A549 (cell line): ENCODE measurements at regions not wholly inside any gene's neighbourhood (a gene's known extent, or its start where the extent isn't known, plus 50 kb on each side); places are given as distances from the start of the nearest gene placed in this dataset.

Experiments used
- ATAC-seq, 2 experiments: fragments of 200-7000 bp in 1 of 2; fragments of >200 bp in 1 of 2; cut with Nextera tagmentation in 1 of 2; cut with Tn5 transposase in 1 of 2; 3 replicates each; pipeline versions ENCODE4 v1.8.0 to v1.9.1; 2018 to 2020; ENCODE audit warnings: mild to moderate bottlenecking in 1 of 2, moderate library complexity in 1 of 2
- CTCF ChIA-PET: fragments of 300-600 bp; sonication (Branson Sonifier 250); formaldehyde crosslinking; extraction: SDS; loops from one replicate; lab custom pipeline; 2021; ENCODE audit warnings: antibody characterized with exemption, inconsistent platforms; lab: Yijun Ruan, JAX
- POLR2A ChIA-PET: fragments of 350-600 bp; formaldehyde crosslinking; extraction: SDS; loops from one replicate; lab custom pipeline; 2021; ENCODE audit warnings: antibody characterized with exemption, inconsistent platforms; lab: Yijun Ruan, JAX
- DNase-seq, 2 experiments: peaks; one replicate each; pipeline versions ENCODE4 v3.0.0 to v3.0.0-alpha.2; 2011 to 2016; ENCODE audit warnings: low read depth in 1 of 2, low spot score in 1 of 2
- FAIRE-seq: peaks from 2 replicates; lab custom pipeline; 2011; peaks lifted over from hg19 to GRCh38; lab: Jason Lieb, UNC
- H3K27ac ChIP-seq, 2 experiments: fragments of >200 bp; sonication (Bioruptor Twin); formaldehyde crosslinking; 3 replicates each; pipeline ENCODE4 v1.5.1; 2016 to 2017
- H3K4me1 ChIP-seq: fragments of >200 bp; sonication (Bioruptor Twin); formaldehyde crosslinking; 3 replicates; pipeline ENCODE4 v1.6.1; 2016
- H3K4me2 ChIP-seq: fragments of >200 bp; sonication (Bioruptor Twin); formaldehyde crosslinking; 3 replicates; pipeline ENCODE4 v1.6.1; 2016
- H3K4me3 ChIP-seq: fragments of >200 bp; sonication (Bioruptor Twin); formaldehyde crosslinking; 3 replicates; pipeline ENCODE4 v1.5.1; 2016
- H3K9me3 ChIP-seq: fragments of >200 bp; sonication (Bioruptor Twin); formaldehyde crosslinking; 3 replicates; pipeline ENCODE4 v1.6.1; 2016
- BCL3 ChIP-seq: fragments of >200 bp; sonication (Bioruptor Twin); formaldehyde crosslinking; IDR thresholded peaks from 3 replicates; pipeline ENCODE4 v1.6.1; 2016
- CEBPB ChIP-seq, 2 experiments: fragments of >200 bp in 1 of 2; sonication (Bioruptor Twin) in 1 of 2; formaldehyde crosslinking in 1 of 2; IDR thresholded peaks; 2 replicates each; pipeline ENCODE4 v1.6.1; 2012 to 2016
- EHMT2 ChIP-seq: fragments of 200-600 bp; sonication (generic); IDR thresholded peaks from 2 replicates; pipeline ENCODE4 v1.6.1; 2016; ENCODE audit warnings: antibody characterized with exemption, low read depth, mild to moderate bottlenecking, moderate library complexity
- EP300 ChIP-seq, 2 experiments: fragments of >200 bp; sonication (Bioruptor Twin); formaldehyde crosslinking; IDR thresholded peaks; 2 replicates in 1 of 2; 3 replicates in 1 of 2; pipeline ENCODE4 v1.6.1; 2016 to 2017
- FOSL2 ChIP-seq, 2 experiments: fragments of 450-650 bp in 1 of 2; fragments of >200 bp in 1 of 2; sonication (Bioruptor Twin) in 1 of 2; formaldehyde crosslinking; IDR thresholded peaks; 2 replicates each; pipeline versions ENCODE4 v1.5.0 to v1.6.1; 2016 to 2020; ENCODE audit warnings: mild to moderate bottlenecking in 1 of 2, moderate library complexity in 1 of 2
- HDAC2 ChIP-seq: fragments of 200-600 bp; sonication (generic); IDR thresholded peaks from 2 replicates; pipeline ENCODE4 v1.6.1; 2016
- HES2 ChIP-seq: fragments of >200 bp; sonication (Bioruptor Twin); formaldehyde crosslinking; IDR thresholded peaks from 2 replicates; pipeline ENCODE4 v1.6.1; 2016
- HMGXB4 ChIP-seq: fragments of 250-450 bp; sonication (Bioruptor Pico); IDR thresholded peaks from 2 replicates; pipeline ENCODE4 v1.5.0; 2021; ENCODE audit warnings: mild to moderate bottlenecking, moderate library complexity, borderline replicate concordance
- HOXA7 ChIP-seq: fragments of 250-450 bp; sonication (Bioruptor Pico); IDR thresholded peaks from 2 replicates; pipeline ENCODE4 v1.5.0; 2020; ENCODE audit warnings: mild to moderate bottlenecking, moderate library complexity
- HOXB5 ChIP-seq: fragments of 250-450 bp; sonication (Bioruptor Pico); IDR thresholded peaks from 2 replicates; pipeline ENCODE4 v1.5.0; 2020; ENCODE audit warnings: mild to moderate bottlenecking, moderate library complexity
- KDM1A ChIP-seq: fragments of 200-600 bp; sonication (generic); IDR thresholded peaks from 2 replicates; pipeline ENCODE4 v1.6.1; 2016; ENCODE audit warnings: low read depth, mild to moderate bottlenecking
- NR3C1 ChIP-seq: fragments of >200 bp; sonication (Bioruptor Twin); formaldehyde crosslinking; IDR thresholded peaks from 3 replicates; pipeline ENCODE4 v1.6.1; 2017
- PBX3 ChIP-seq: IDR thresholded peaks from 2 replicates; pipeline ENCODE4 v1.6.1; 2012
- POLR2AphosphoS2 ChIP-seq: conservative IDR thresholded peaks from 2 replicates; pipeline ENCODE4 v1.6.1; 2012; ENCODE audit warnings: low read length, improper control_type of control experiment, inconsistent platforms
- RAD21 ChIP-seq, 2 experiments: fragments of >200 bp in 1 of 2; sonication (Bioruptor Twin) in 1 of 2; formaldehyde crosslinking in 1 of 2; IDR thresholded peaks in 1 of 2; conservative IDR thresholded peaks in 1 of 2; 2 replicates in 1 of 2; 3 replicates in 1 of 2; pipeline ENCODE4 v1.6.1; 2012 to 2018; ENCODE audit warnings: inconsistent platforms in 1 of 2
- RARB ChIP-seq: fragments of 250-450 bp; sonication (Bioruptor Pico); IDR thresholded peaks from 2 replicates; pipeline ENCODE4 v1.8.0; 2021; ENCODE audit warnings: mild to moderate bottlenecking, moderate library complexity
- REST ChIP-seq: fragments of 200-600 bp; sonication (generic); IDR thresholded peaks from 2 replicates; pipeline ENCODE4 v1.6.1; 2016; ENCODE audit warnings: antibody characterized with exemption, mild to moderate bottlenecking, moderate library complexity
- SREBF2 ChIP-seq: fragments of 450-650 bp; IDR thresholded peaks from 2 replicates; pipeline ENCODE4 v1.6.1; 2014; ENCODE audit warnings: mild to moderate bottlenecking, moderate library complexity
- USF2 ChIP-seq: fragments of 450-650 bp; IDR thresholded peaks from 2 replicates; pipeline ENCODE4 v1.6.1; 2014; ENCODE audit warnings: antibody characterized with exemption
- ZNF302 ChIP-seq: fragments of 250-450 bp; sonication (Bioruptor Pico); IDR thresholded peaks from 2 replicates; pipeline ENCODE4 v1.9.0; 2021; ENCODE audit warnings: inconsistent platforms, mild to moderate bottlenecking, moderate library complexity
- WGBS: methylation state at CpG from one replicate; pipeline ENCODE4 v1.1.6; 2017; ENCODE audit errors: missing lambda C conversion rate; 5-methylcytosine and 5-hydroxymethylcytosine counted together

GRCh38 chr1:22325531-22326371, 125.9 kb upstream of the ZBTB40 start:
- DNase-seq (no peak), ATAC-seq (no peak), FAIRE-seq (no peak)
- CTCF ChIA-PET, result no interaction called here
- Histone ChIP-seq H3K4me3 (no peak overlapping the region), H3K9me3 (no peaks in the 10 kb centered on the region), H3K27ac (no peak overlapping the region), H3K4me2 (no peak overlapping the region), H3K4me1 (no peaks in the 10 kb centered on the region)
- POLR2A ChIA-PET, result no interaction called here
- WGBS, result 69% methylated on average over 4 of the region's 10 CpGs
- TF ChIP-seq RARB (CRISPR knock-in tag), result no peak
- no peak for TF ChIP-seq HDAC2
- no peak for TF ChIP-seq CEBPB (IDR thresholded peaks at IDR 0.05)

GRCh38 chr1:22326372-22326915, 125.2 kb upstream of the ZBTB40 start:
- DNase-seq (no peak), ATAC-seq (no peak), FAIRE-seq (no peak)
- ChIA-PET CTCF (no interaction called here), POLR2A (no interaction called here)
- TF ChIP-seq EHMT2 (no peak), HDAC2 (no peak), RAD21 (conservative IDR thresholded peaks at IDR 0.05 in 1 of 2, IDR thresholded peaks at IDR 0.05 in 1 of 2) (no peak), USF2 (no peak), HOXA7 (CRISPR knock-in tag) (no peak), FOSL2 (IDR thresholded peaks at IDR 0.05) (no peak), FOSL2 (CRISPR knock-in tag; IDR thresholded peaks at IDR 0.05) (no peak), HES2 (no peak), PBX3 (no peak), SREBF2 (no peak), ZNF302 (CRISPR knock-in tag) (no peak), HOXB5 (CRISPR knock-in tag) (no peak), KDM1A (no peak), EP300 (IDR thresholded peaks at IDR 0.05) (no peak), NR3C1 (no peak), BCL3 (no peak), HMGXB4 (CRISPR knock-in tag) (no peak), REST (no peak), POLR2AphosphoS2 (no peak)
- Histone ChIP-seq H3K4me2 (no peak overlapping the region), H3K4me1 (no peaks in the 10 kb centered on the region), H3K4me3 (no peak overlapping the region), H3K27ac (no peak overlapping the region), H3K9me3 (no peaks in the 10 kb centered on the region)
- 73% methylated on average over 8 of the region's 8 CpGs for WGBS
